ENCODE measurements at regions not wholly inside any gene's neighbourhood (a gene's known extent, or its start where the extent isn't known, plus 50 kb on each side); places are given as distances from the start of the nearest gene placed in this dataset.
"Not testable (repeated sequence)": the region's sequence is repeated elsewhere in the genome, so short reads cannot be mapped to it uniquely, and the experiment has no call there.

- not testable (repeated sequence) for H2AFZ ChIP-seq (ENCODE audit: low read depth, low read length); H3K9ac ChIP-seq (ENCODE audit: low read length); H3K4me2 ChIP-seq (ENCODE audit: low read length); H3K79me2 ChIP-seq (ENCODE audit: low read length); H4K20me1 ChIP-seq (ENCODE audit: insufficient read depth, low read length); H3K9me3 ChIP-seq (ENCODE audit: insufficient read depth, low read length); H3K27me3 ChIP-seq (ENCODE audit: low read depth, low read length); H3K4me1 ChIP-seq (ENCODE audit: low read length); H3K4me3 ChIP-seq (ENCODE audit: low read length); H3K27ac ChIP-seq (ENCODE audit: low read length); H3K36me3 ChIP-seq (replicated peaks; ENCODE audit: low read depth, low read length)
Observed at GRCh38 chr7:76117306-76117991, 69.5 kb downstream of the MDH2 start.

GRCh38 chr7:76118253-76119036, 70.5 kb downstream of the MDH2 start:
- H3K4me1 ChIP-seq (ENCODE audit: low read length); H3K9ac ChIP-seq (ENCODE audit: low read length); H3K9me3 ChIP-seq (ENCODE audit: insufficient read depth, low read length); H2AFZ ChIP-seq (ENCODE audit: low read depth, low read length); H3K4me3 ChIP-seq (ENCODE audit: low read length); H3K36me3 ChIP-seq (replicated peaks; ENCODE audit: low read depth, low read length); H3K79me2 ChIP-seq (ENCODE audit: low read length); H4K20me1 ChIP-seq (ENCODE audit: insufficient read depth, low read length); H3K27ac ChIP-seq (ENCODE audit: low read length); H3K27me3 ChIP-seq (ENCODE audit: low read depth, low read length); H3K4me2 ChIP-seq (ENCODE audit: low read length): not testable (repeated sequence)

GRCh38 chr7:76121044-76121443, 73.1 kb downstream of the MDH2 start:
- Histone ChIP-seq H3K9ac (ENCODE audit: low read length) (no peak overlapping the region), H3K4me3 (ENCODE audit: low read length) (no peak overlapping the region), H3K79me2 (ENCODE audit: low read length) (no peaks in the 10 kb centered on the region), H3K36me3 (replicated peaks; ENCODE audit: low read depth, low read length) (no peaks in the 10 kb centered on the region), H3K4me2 (ENCODE audit: low read length) (no peak overlapping the region), H3K27me3 (ENCODE audit: low read depth, low read length) (no peaks in the 10 kb centered on the region), H4K20me1 (ENCODE audit: insufficient read depth, low read length) (no peaks in the 10 kb centered on the region), H3K4me1 (ENCODE audit: low read length) (no peaks in the 10 kb centered on the region), H3K9me3 (ENCODE audit: insufficient read depth, low read length) (no peaks in the 10 kb centered on the region), H2AFZ (ENCODE audit: low read depth, low read length) (no peak overlapping the region), H3K27ac (ENCODE audit: low read length) (no peak overlapping the region)
- TF ChIP-seq CTCF (IDR thresholded peaks at IDR 0.05; ENCODE audit: low read depth, low read length) (no peak), EZH2phosphoT487 (IDR thresholded peaks at IDR 0.05; ENCODE audit: low read depth) (no peak)

- Histone ChIP-seq H3K27ac (ENCODE audit: low read length) (no peak overlapping the region), H3K9me3 (ENCODE audit: insufficient read depth, low read length) (no peaks in the 10 kb centered on the region), H3K4me2 (ENCODE audit: low read length) (no peak overlapping the region), H2AFZ (ENCODE audit: low read depth, low read length) (no peak overlapping the region), H3K79me2 (ENCODE audit: low read length) (no peaks in the 10 kb centered on the region), H3K4me1 (ENCODE audit: low read length) (no peaks in the 10 kb centered on the region), H3K4me3 (ENCODE audit: low read length) (no peak overlapping the region), H3K9ac (ENCODE audit: low read length) (no peak overlapping the region), H4K20me1 (ENCODE audit: insufficient read depth, low read length) (no peaks in the 10 kb centered on the region), H3K27me3 (ENCODE audit: low read depth, low read length) (no peaks in the 10 kb centered on the region), H3K36me3 (replicated peaks; ENCODE audit: low read depth, low read length) (no peaks in the 10 kb centered on the region)
- TF ChIP-seq CTCF (IDR thresholded peaks at IDR 0.05; ENCODE audit: low read depth, low read length) = no peak
- no peak for TF ChIP-seq EZH2phosphoT487 (IDR thresholded peaks at IDR 0.05; ENCODE audit: low read depth)
Observed at GRCh38 chr7:76122516-76123239, 74.8 kb downstream of the MDH2 start.

GRCh38 chr7:76123316-76123715, 75.4 kb downstream of the MDH2 start:
- TF ChIP-seq EZH2phosphoT487 (IDR thresholded peaks at IDR 0.05; ENCODE audit: low read depth) (no peak), CTCF (IDR thresholded peaks at IDR 0.05; ENCODE audit: low read depth, low read length) (no peak)
- no peak overlapping the region for H3K4me2 ChIP-seq (ENCODE audit: low read length)
- no peaks in the 10 kb centered on the region for H3K9me3 ChIP-seq (ENCODE audit: insufficient read depth, low read length)
- no peaks in the 10 kb centered on the region for H4K20me1 ChIP-seq (ENCODE audit: insufficient read depth, low read length)
- H3K27ac ChIP-seq (ENCODE audit: low read length) = no peak overlapping the region
- H2AFZ ChIP-seq (ENCODE audit: low read depth, low read length) = no peak overlapping the region
- H3K4me3 ChIP-seq (ENCODE audit: low read length) = no peak overlapping the region
- H3K4me1 ChIP-seq (ENCODE audit: low read length) = no peaks in the 10 kb centered on the region
- no peaks in the 10 kb centered on the region for H3K36me3 ChIP-seq (replicated peaks; ENCODE audit: low read depth, low read length)
- H3K79me2 ChIP-seq (ENCODE audit: low read length) = no peaks in the 10 kb centered on the region
- H3K27me3 ChIP-seq (ENCODE audit: low read depth, low read length) = no peaks in the 10 kb centered on the region
- no peak overlapping the region for H3K9ac ChIP-seq (ENCODE audit: low read length)

Measured in OCI-LY3 (cell line).